Left ventricle myocardium inferior (tissue), 1 donor: ENCODE measurements at regions not wholly inside any gene's neighbourhood (a gene's known extent, or its start where the extent isn't known, plus 50 kb on each side); places are given as distances from the start of the nearest gene placed in this dataset.

Experiments
- DNase-seq: peaks from one replicate; pipeline ENCODE4 v3.0.0-alpha.2; 2020
- H3K27ac ChIP-seq: fragments of 200-600 bp; replicated peaks from 2 replicates; pipeline ENCODE4 v1.8.0; 2021
- H3K27me3 ChIP-seq: fragments of 200-600 bp; 2 replicates; pipeline ENCODE4 v1.8.0; 2021; ENCODE audit warnings: low read depth
- H3K36me3 ChIP-seq: fragments of 200-600 bp; 2 replicates; pipeline ENCODE4 v1.8.0; 2021
- H3K4me1 ChIP-seq: fragments of 200-600 bp; 2 replicates; pipeline ENCODE4 v1.8.0; 2021
- H3K4me3 ChIP-seq: fragments of 200-600 bp; 2 replicates; pipeline ENCODE4 v1.8.0; 2021; ENCODE audit warnings: mild to moderate bottlenecking, moderate library complexity
- H3K9me3 ChIP-seq: fragments of 200-600 bp; replicated peaks from 2 replicates; pipeline ENCODE4 v1.8.0; 2021
- CTCF ChIP-seq: fragments of 200-600 bp; IDR thresholded peaks from 2 replicates; pipeline ENCODE4 v1.8.0; 2021; ENCODE audit warnings: antibody characterized with exemption, mild to moderate bottlenecking, borderline replicate concordance
- intact Hi-C: fragments of 100-400 bp; cut with micrococcal nuclease; formaldehyde crosslinking; loops from one replicate; pipeline ENCODE4 v1.11.0; 2022
- donor health status: DM: no; HTN: yes; CAD: no; lungs with severe emphysema.

DNA sequence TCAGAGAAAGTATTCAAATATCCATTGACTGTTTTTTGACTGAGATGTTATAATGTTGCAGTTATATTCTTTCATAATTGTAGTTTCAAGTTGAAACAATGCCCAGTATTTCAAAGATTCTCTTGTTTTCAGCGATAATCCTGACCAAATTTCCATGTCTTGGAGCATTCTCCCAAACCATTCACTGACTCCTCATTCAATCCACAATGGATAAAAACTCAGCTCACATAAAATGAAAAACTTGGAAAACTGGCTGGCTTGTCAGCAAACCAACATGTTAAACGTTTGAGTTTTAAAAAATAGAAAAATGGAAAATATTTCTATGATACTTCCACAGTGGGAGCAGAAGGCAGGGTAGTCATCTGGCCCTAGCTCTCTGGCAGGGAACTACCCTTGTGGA is 184.4 kb downstream of the C7orf25 start:
- Histone ChIP-seq H3K9me3 (no peaks in the 10 kb centered on the region), H3K4me1 (no peaks in the 10 kb centered on the region), H3K4me3 (no peak overlapping the region), H3K27me3 (peaks cover 12% of the 10 kb centered on the region), H3K27ac (no peak overlapping the region), H3K36me3 (no peaks in the 10 kb centered on the region)
- no peak for DNase-seq
- intact Hi-C loops: no loop called here
- no peak for TF ChIP-seq CTCF

DNA sequence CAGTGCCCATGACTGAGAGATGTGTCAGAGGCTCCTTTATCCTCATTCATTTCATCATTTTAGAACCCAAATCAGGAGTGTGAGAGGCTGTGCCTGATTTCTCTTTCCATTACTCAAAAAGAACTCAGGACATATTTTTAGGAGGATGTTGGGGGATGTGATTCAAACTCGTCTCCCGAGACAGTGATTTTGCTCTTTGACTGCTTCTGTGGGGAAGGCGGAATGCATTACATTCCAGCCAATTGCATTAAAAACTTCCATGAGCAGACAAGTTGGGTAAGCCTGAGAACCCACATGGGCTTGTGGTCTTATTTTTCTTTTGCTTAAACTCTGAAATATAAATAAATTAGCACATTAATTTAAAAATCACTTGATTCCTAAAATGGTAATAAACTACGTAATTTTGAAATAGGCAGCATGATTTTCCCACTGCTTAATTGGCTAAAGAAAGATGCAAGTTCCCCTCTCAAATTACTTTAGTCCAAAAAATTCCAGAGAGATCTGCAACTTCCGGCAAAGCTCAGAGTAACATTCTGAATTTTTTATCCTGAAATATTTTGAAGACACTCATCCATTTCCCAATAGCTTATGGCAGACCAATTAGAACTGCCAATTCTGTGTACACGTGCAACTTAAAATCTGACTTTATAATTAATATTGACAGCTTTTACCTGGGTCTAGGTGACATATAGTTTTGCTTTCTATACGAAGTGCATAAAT is 185.6 kb downstream of the C7orf25 start:
- Histone ChIP-seq H3K4me1 (no peaks in the 10 kb centered on the region), H3K27me3 (peaks cover 12% of the 10 kb centered on the region), H3K9me3 (no peaks in the 10 kb centered on the region), H3K27ac (no peak overlapping the region), H3K36me3 (no peaks in the 10 kb centered on the region), H3K4me3 (no peak overlapping the region)
- no peak for TF ChIP-seq CTCF
- no peak for DNase-seq
- intact Hi-C loops: no loop called here

DNA sequence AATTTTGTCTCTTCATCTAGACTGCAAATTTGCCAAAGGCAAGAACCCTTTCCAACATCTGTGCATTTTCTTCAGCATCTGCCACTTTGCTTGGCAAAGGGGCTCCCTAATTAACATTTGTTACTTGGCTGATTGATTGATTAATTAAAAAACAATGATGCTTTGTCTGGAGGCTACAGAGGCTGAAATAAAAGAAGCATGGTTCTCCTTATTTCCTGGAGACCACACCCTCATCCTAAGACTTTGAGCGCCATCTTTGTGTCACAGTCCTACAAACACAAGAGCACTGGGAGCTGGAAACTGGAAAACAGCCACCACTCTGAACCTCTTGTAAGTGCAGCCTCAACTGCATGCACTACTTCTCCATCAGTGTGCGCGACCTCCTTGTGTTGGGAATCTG is 189.2 kb downstream of the C7orf25 start:
- no peak for TF ChIP-seq CTCF

DNA sequence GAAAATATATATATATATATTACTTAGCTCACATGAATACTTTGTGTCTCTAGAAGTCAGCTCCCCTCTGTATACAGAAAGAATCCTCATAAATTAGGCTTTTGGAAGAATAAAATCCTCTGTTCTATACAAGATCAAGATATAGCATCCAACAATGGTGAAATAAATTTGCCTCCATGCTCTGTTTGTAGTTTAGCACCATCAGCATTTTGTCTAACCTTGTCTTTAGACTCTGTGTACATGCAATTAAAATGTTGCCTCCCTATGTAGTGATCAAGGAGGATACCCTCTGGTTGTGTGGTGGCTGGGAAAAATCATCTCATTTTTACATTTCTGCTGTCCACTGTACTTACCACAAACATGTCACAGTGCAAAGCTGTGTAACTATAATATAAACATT is 189.7 kb downstream of the C7orf25 start:
- no peaks in the 10 kb centered on the region for H3K4me1 ChIP-seq
- DNase-seq: no peak
- no peak overlapping the region for H3K4me3 ChIP-seq
- H3K27me3 ChIP-seq: peaks cover 12% of the 10 kb centered on the region
- no peaks in the 10 kb centered on the region for H3K36me3 ChIP-seq
- no peaks in the 10 kb centered on the region for H3K9me3 ChIP-seq
- no peak for TF ChIP-seq CTCF
- intact Hi-C loops: no loop called here
- H3K27ac ChIP-seq: no peak overlapping the region

More for the DNA sequence above, 189.2 kb downstream of the C7orf25 start:
- Histone ChIP-seq H3K4me3 (no peak overlapping the region), H3K27me3 (peaks cover 12% of the 10 kb centered on the region), H3K27ac (no peak overlapping the region), H3K36me3 (no peaks in the 10 kb centered on the region), H3K9me3 (no peaks in the 10 kb centered on the region), H3K4me1 (no peaks in the 10 kb centered on the region)
- intact Hi-C loops: no loop called here
- no peak for DNase-seq

GRCh38 chr7:42720991-42721796 is 190.7 kb downstream of the C7orf25 start:
- H3K4me3 ChIP-seq: no peak overlapping the region
- H3K4me1 ChIP-seq: no peaks in the 10 kb centered on the region
- peaks cover 12% of the 10 kb centered on the region for H3K27me3 ChIP-seq
- intact Hi-C loops: no loop called here
- TF ChIP-seq CTCF: no peak
- no peak for DNase-seq
- no peaks in the 10 kb centered on the region for H3K36me3 ChIP-seq
- H3K9me3 ChIP-seq: no peaks in the 10 kb centered on the region
- H3K27ac ChIP-seq: no peak overlapping the region
